NCI-H146 treated with DMSO at 0.1 percent for 48 hours (cell line): ENCODE measurements at regions not wholly inside any gene's neighbourhood (a gene's known extent, or its start where the extent isn't known, plus 50 kb on each side); places are given as distances from the start of the nearest gene placed in this dataset.
A peak's percentile ranks its signal among the peaks of the same experiment; 100 is the strongest.
"Not testable (repeated sequence)": the region's sequence is repeated elsewhere in the genome, so short reads cannot be mapped to it uniquely, and the experiment has no call there.

Experiments
- DNase-seq: peaks from one replicate; lab custom pipeline; 2025; ENCODE audit not compliant: unreplicated experiment; lab: John Stamatoyannopoulos, UW

DNA sequence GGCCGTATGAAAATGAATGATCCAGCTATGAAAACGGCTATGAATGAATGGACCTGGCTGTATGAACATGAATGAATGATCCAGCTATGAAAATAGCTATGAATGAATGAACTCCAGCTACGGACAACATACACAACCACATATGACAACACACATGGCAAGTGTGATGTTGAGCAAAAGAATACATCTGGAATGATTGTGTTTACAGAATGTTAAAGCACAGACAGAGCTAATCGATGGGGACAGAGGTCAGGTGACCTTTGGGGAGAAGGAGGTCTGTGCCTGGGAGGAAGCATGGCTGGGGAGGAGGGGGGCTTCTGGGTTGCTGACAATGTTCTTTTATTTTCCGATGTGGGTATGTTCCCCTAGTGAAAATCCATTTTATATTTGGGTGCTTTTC is 174.0 kb upstream of the WSCD1 start:
- DNase-seq, result no peak

DNA sequence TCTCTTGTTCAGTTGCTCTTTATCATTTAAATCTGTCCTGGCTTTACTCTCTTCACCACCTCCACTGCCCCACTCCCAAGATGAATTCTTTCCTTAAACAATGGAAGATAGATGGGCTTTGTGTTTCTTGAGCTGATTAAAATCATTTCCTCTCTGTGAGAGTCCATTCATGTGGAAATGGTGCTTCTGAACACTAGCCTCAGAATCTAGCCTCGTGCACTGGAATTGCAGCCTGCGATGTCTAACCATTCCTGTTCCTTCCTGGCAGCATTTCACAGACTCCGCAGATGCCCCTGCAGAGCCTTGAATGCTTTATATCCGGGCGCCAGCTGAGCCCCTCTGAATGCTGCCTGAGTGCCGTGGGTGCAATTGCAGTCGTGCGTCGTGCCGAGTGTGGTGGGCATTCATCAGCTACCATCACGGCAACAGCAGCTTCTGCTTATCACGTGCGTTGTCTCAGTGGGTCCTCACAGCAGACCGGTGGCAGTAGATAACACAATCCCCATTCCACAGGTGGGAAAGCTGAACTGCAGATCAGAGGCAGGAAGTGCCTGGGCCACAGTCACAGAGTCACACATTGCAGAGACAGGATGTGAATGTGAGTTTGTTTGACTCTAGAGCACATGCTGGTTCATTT is 172.8 kb upstream of the WSCD1 start:
- no peak for DNase-seq

DNA sequence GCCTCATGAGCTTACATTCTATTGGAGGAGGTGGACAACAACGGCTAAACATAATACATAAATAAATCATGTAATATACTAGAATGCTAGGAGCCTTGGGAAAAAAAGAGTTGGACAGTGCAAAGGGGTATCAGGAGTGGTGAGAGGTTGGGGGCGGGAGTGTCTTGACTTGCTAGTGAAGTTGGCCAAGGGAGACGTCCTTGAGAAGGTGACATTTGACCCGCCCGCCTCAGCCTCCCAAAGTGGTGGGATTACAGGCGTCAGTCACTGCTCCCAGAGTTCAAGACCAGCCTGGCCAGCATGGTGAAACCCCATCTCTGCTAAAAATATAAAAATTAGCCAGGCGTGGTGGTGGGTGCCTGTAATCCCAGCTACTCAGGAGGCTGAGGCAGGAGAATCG is 172.2 kb upstream of the WSCD1 start:
- not testable (repeated sequence) for DNase-seq

DNA sequence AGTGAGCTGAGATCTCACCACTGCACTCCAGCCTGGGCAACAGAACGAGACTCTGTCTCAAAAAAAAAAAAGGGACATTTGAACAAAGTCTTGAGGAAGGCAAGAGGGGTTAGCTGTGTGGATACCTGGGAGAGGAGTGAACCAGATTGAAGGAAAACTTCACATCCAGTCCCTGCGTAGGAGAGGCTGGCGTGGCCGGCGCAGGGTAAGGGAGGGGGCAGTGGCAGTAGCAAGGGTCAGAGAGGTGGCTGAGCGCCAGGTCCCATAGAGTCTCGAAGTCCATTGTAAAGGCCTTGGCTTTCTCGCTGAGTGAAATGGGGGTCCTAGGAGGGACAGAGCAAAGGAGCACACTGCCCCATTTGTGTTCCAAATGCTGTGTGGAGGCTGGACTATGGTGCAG is 171.8 kb upstream of the WSCD1 start:
- DNase-seq, result no peak

DNA sequence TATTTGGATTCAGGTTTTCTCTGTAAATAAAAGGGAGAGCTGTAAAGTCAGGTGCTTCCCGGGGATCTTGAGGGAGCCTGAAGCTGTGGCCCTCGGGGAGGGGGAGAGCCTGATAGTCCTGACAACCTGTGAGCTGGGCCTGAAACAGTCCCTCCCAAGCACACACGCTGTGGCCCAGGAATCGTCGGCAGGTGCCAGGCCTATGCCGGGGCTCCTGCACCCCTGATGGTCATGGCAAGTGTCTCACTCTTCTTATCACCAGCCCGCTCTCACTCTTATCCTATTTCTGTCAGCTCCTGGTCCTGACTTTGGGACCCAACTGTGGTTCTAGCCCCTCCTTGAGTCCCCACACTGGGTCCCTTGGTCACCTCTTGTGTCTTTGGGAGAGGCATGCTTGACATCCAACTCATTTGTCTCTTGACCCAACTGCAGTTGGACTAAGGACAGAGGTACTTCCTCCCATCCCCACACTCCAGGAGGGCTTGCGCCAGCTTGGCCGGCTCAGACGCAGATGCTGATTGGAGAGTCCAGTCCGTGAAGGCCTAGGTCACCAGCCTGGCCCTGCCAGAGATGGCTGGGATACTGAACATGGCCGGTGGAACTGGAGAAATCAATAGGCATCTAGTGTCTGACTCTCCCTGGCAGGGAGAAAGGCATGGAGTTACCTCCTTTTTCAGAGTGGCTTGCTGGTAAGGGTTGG is 170.5 kb upstream of the WSCD1 start:
- DNase-seq, result no peak

DNA sequence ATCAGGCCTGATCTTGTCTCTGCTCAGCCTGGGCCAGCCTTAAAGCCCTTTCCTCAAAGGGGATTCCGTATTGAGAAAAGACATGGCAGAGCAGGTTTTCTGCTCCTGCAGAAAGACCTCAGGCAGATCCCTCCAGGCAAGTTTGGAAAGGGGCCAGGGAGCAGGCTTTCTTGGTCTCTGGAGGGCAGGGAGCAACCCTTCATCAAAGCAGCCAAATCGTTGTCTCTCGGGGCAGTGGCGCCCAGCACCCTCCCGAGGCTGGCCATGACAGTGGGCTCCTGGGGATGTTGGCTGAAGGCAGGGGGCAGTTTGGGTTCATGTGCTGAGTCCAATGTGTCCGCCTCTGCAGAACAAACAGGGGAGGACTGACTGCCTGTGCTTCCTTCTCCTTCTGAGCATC is 168.4 kb upstream of the WSCD1 start:
- no peak for DNase-seq

DNA sequence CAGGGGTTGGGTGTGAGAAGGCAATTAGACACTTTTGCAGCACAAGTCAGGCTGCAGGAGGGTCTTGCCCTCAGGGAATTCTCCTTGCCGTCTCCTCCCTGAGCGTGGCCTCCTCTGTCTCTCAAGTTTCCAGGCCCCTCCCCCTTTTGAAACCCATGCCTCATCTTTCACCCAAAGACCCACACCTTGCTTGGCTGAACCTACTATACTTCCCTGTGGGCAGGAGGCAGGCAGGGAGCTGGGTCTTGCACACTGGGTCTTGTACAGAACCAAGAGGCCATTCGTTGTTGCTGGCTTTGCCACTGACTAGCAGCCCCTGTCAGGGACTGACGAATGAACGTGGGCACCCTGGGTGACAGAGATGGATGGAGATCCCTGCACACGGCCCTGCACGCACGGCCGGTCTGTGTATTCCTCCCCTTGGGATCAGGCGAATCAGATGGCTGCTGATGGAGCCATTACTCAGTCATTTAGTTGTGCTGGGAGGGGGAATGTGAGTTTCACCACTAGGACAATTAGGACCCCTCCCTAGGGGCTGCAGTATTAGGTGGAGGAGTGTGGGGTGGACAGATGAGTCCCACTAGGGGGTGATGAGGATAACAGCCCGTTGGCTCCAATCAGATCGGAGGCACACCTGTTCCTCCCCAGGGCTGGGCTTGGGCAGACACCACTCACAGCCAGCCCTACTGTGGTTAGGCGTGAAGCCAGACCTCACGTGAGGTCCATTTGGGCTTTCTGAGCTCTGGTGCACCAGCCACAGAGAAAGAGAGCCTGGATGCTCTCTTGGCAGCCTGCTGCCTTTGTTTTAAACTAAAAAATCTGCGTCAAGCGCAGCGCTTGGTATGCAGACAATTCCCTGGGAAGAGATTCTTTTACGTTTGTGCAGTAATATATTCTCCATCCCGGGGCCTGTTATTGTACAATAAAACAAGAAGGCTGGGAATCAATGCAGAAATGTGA is 167.7 kb upstream of the WSCD1 start:
- DNase-seq, result no peak

DNA sequence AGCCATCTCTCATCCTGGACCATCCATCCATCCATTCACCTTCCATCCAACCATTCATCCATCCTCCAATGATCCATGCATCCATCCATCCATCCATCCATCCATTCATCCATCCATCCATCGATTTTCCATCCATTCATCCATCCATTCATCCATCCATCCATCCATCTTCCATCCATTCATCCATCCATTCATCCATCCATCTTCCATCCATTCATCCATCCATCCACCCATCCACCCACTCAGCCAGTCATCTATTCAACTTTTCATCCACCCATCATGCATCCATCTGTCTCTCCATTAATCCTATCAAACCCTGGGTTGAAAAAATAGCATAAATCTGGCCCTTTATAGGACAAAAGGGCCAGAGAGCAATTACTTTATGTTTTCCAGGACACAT is 158.3 kb upstream of the WSCD1 start:
- no peak for DNase-seq

DNA sequence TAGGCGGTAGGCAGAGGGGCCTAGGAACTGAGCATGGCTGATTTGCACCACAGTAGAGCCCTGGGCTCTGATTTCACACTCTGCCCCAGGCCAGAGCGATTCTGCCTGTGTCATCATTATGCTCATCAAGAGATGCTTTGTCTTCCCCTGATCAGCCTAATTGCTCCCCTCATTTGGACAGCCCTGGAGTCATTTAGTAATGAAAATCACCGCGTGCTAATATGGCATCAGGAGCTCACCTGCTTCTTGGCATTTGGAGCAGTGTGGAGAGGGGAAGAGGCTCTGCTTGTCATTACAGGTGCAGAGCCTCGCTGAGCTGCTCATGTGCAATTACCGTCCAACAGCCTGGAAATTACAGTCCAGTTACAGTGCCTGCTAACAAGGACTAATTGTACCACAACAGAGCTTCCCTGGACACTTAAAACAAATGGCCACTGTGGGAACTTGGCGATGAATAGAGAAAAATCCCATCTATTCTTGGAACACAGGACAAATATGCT is 157.1 kb upstream of the WSCD1 start:
- DNase-seq, result peak; percentile 93

DNA sequence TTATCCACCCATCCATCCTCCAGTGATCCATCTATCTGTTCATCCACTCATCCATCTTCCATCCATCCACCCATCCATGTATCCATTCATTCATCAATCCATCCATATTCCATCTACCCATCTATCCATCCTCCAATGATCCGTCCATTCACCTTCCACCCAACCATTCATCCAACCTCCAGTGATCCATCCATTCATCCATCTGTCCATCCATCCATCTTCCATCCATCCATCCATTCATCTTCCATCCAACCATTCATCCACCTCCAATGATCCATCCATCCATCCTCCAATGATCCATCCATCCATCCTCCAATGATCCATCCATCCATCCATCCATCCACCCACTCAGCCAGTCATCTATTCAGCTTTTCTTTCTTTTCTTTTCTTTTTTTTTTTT is 156.5 kb upstream of the WSCD1 start:
- no peak for DNase-seq

DNA sequence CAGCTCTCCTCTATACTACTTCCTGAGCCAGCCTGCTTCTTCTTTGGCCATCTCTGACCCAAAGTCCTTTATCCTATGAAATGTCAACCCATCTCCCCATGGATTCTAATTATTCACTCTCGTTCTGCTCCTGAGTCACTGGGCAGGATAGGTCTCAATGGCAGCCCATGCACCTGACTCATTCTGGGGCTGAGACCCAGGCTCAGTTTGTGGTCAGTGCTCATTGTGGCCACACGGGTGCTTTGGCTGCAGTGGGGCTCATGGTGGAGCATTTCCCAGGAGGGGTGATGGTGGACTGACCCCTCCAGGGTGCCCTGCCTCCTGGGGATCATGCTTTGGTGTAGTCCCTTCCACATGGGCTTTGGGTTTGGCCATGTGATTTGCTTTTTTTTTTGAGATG is 154.8 kb upstream of the WSCD1 start:
- no peak for DNase-seq

DNA sequence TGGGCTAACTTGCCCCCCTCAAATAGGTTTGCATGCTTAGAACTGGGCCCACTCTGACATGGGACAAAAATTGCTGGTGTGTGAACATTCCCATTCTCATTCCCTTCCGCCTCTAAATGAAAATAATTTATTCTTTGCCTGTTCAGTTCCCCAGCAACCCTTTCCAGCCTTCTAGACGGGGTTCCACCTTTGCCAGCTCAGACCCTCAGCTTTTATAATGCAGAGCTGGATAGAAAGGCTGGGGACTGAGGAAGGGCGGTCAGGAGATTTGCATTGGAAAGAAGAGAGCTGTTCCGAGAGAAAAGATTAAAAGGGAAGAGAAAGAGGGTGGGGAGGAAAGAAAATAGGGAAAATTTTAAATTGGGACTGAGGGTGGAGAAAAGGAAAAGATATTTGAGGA is 151.1 kb upstream of the WSCD1 start:
- no peak for DNase-seq

DNA sequence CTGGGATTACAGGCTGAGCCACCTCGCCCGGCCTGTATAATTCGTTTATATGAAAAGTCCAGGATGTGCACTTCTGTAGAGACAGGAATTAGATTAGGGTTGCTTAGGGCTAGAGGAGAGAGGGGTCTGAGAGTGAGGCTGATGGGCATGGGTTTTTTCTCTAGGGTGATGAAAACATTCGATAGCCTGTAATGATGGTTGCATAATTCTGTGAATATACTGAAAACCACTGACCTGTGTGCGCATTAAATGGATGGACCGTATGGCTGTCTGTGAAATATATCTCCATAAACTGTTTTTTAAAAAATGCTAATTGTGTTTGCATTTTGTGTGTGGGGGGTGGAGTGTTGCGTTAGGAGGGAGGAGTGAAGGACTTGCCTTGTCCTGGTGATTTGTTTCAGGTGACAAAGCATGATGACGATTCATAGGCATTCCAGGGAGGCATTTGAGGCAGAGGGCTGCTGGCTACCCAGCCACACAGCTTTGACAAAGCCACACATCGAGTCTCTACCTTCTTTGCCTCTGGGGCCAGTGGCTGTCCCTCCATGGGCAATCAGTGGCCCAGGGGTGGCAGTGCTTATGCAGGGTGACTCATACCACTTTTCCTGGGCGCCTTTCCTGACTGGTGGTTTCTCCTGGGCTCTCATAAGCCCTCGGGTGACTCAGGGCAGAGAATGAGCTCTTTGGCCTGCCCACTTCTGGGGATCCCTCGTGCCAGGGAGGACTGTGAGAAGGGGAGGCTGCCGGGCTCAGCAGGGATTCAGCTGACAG is 148.5 kb upstream of the WSCD1 start:
- no peak for DNase-seq

DNA sequence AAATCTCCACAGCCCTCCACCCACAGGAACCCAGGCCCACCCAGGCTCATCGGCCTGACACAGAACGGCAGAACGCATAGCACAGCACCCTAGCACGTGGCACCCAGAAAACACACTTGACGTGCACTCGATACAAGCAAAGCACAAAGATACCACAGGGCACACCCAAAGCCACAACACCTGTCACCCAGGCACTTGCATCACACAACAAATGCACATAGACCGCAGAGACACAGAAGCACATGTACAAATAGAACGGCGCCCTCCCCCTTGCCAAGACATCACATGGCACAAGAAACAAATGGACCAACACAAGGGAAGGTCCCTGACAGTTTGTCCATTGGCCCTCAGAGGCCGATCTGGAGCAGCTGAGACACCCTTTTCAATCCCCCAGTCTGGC is 147.7 kb upstream of the WSCD1 start:
- DNase-seq, result no peak

DNA sequence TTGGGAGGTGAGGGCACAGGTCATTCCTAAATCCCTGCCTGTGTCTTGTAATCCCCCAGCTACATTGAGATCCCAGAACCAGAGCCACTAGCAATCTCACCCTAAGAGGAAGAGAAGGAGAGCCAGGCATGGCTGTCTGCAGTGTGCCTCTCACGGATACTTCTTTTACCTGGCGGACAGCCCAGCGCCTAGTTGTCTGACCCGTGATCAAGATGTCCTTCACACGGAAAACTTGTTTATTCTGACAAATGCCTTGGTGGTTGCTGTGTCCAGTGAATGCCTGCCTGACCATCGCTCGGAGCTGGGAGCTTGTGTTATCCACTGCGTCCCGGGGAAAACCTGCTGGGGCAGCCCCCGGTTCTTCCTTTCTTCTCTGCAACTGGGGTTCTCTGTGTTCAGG is 140.5 kb upstream of the WSCD1 start:
- no peak for DNase-seq

DNA sequence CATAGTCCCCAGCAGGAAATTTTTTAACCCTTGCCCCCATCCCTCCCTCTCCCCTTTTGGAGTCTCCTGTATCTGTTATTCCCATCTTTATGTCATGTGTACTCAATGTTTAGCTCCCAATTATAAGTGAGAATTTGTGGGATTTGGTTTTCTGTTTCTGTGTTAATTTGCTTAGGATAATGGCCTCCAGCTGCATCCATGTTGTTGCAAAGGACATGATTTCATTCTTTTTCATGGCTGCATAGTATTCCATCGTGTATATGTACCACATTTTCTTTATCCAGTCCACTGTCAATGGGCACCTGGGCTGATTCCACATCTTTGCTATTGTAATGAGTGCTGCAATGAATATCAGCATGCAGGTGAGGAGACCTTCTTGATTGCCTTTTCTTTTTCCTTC is 139.6 kb upstream of the WSCD1 start:
- DNase-seq, result not testable (repeated sequence)

DNA sequence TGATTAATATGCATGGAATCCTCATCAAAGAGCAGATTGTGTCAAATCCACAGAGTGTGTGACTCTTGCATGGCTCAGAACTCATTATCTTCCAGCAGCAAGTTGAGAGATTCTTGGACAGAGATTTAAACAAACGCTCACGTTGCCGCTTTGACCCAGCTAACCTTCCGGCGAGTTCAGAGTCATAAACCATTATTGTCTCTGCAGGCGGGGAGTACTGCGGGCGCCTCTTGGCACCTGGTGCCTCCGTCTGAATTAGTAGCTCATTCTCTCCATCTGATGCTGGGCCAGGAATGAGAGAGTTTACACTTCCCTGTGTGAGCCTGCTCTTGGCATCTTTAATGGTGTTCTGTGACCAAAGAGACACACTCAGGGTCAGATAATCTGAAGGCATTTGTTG is 138.6 kb upstream of the WSCD1 start:
- DNase-seq, result peak; percentile 67

DNA sequence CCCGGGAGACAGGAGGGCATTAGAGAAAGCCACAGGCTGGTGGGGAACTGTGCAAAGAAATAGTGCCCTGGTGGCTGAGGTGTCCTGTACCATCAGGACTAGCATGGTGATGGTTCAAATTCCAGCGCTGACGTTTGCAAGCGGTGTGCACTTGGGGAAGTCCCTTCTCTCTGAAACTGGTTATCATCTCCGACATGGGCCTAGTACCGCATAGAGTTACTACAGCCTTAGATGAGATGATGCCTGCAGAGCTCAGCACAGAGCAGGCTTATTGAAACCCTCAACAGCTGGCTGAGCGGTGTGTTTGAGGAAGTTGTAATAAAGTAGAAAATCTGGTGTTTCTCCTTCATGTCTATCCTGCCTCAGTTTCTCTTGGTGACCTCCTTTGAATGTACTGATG is 136.7 kb upstream of the WSCD1 start:
- DNase-seq, result no peak

DNA sequence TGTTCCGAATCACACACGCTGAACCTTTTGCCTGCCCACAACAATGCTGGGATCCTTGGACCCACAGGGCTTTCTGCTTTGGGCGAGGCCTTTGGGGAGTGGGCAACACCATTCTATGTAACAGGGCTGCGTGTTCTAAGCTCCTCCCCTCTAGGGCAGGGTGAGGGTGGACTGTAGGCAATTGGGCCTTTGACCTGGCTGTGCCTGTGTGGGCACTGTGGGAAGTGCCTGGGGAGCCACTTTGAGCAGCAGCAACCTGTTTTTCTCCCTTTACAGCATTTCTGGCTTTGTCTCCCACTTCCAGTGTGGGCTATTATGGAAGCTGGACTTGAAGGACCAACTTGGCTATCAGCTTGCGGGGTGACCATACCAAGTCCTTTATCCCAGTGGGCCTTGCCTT is 128.9 kb upstream of the WSCD1 start:
- DNase-seq, result no peak

DNA sequence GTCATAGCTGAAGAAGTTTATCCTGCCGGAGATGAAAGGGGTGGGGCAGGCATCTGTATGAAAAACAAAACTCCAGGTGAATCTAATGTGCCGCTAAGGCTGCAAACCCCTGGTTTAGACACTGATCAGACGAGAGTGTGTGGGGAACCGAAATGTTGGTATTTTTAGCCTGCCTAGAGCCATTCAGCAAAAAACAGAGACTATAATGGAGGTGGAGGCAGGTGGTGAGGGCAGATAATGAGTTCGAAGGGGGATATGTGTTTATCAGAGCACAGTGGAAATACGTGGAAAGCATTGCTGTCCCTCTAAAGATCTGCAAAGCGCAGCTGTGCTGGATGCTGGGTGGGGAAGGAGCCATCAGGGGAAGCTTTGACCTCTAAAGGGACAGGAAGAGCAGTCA is 127.5 kb upstream of the WSCD1 start:
- DNase-seq, result no peak

DNA sequence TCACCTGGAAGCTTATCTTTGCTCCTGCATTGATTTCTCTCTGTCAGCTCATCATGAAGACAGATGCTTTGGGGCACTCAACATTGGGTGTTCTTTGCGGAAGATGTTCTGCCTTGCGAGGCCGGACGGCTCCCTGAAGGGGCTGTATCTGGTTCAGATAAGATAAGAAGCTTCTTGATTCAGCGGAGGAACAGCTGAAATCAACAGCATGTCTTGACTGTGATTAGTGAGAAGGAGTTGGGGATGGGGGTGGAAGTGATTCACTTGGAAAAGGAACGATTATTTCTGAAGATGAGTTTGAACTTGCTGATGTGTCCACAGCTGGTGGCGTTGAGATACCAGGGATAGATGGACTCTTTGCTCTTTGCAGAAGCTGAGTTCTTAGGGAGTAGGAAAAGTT is 126.9 kb upstream of the WSCD1 start:
- no peak for DNase-seq
